ENCODE measurements at regions not wholly inside any gene's neighbourhood (a gene's known extent, or its start where the extent isn't known, plus 50 kb on each side); places are given as distances from the start of the nearest gene placed in this dataset.

DNA sequence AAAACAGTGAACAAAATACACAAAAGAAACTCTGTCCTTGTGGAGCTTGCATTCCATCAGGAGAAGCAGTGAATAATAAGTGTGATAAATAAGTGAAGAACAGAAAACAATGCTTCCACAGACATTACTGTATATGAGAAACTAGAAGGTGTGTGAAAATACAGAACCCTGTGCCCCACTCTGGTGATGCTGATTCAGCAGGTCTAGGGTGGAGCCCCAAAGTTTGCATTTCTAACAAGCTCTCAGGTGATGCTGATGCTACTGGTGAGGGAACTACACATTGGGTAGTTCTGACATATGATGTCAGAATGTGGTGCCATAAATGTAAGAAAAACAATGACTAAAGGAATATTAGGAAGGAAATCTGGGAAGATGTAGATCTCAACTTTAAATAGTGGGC is 601.4 kb upstream of the BTBD3 start:
- H3K36me3 ChIP-seq (ENCODE audit: insufficient read depth, low read length): no peaks in the 10 kb centered on the region
- no peaks in the 10 kb centered on the region for H4K20me1 ChIP-seq (ENCODE audit: insufficient read depth, low read depth, low read length)
- no peaks in the 10 kb centered on the region for H3K79me2 ChIP-seq (ENCODE audit: low read length)
- 0 out of 2 replicates have a peak, but pooled peaks cover 2% of the 10 kb centered on the region for H3K27me3 ChIP-seq (ENCODE audit: low read length)
- no peaks in the 10 kb centered on the region for H3K4me1 ChIP-seq (ENCODE audit: low read length)
- H3K9me2 ChIP-seq (replicated peaks; ENCODE audit: insufficient read depth, low read length): no peaks in the 10 kb centered on the region
- H3K4me3 ChIP-seq (ENCODE audit: low read length): no peak overlapping the region
- no peak overlapping the region for H2AFZ ChIP-seq (ENCODE audit: low read length)
- H3K9ac ChIP-seq (ENCODE audit: low read length): no peak overlapping the region
- H3K4me2 ChIP-seq (ENCODE audit: low read depth, low read length, poor library complexity, severe bottlenecking): no peak overlapping the region
- H3K27ac ChIP-seq (ENCODE audit: low read length): no peak overlapping the region
- H3K9me3 ChIP-seq (ENCODE audit: low read length): peaks cover 13% of the 10 kb centered on the region; the same call in 1 of the 2 replicates
- DNase-seq: no peak

DNA sequence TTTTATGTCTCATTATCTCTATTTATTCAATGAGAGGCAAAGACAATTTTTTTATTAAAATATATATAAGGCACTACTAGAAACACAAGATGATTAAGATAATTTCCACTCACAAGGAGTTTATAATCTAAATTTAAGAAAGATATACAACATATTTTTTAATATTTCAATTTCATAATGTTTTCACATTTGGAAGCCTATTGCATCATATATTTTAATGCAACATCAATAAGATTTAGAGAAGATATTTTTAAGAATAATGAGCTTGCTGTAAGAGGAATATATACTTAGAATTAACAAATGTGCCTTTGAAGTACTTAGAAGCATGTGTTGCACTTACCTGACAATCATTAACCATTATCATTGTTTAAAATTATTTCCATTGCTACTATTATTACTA is 597.7 kb upstream of the BTBD3 start:
- Histone ChIP-seq H3K4me3 (ENCODE audit: low read length) (no peak overlapping the region), H3K36me3 (ENCODE audit: insufficient read depth, low read length) (no peaks in the 10 kb centered on the region), H3K27ac (ENCODE audit: low read length) (no peak overlapping the region), H3K9me2 (replicated peaks; ENCODE audit: insufficient read depth, low read length) (no peaks in the 10 kb centered on the region), H2AFZ (ENCODE audit: low read length) (no peak overlapping the region), H3K4me2 (ENCODE audit: low read depth, low read length, poor library complexity, severe bottlenecking) (no peak overlapping the region), H3K9me3 (ENCODE audit: low read length) (peaks cover 18% of the 10 kb centered on the region; the same call in 1 of the 2 replicates), H3K9ac (ENCODE audit: low read length) (no peak overlapping the region), H3K27me3 (ENCODE audit: low read length) (no peaks in the 10 kb centered on the region), H3K79me2 (ENCODE audit: low read length) (no peaks in the 10 kb centered on the region), H4K20me1 (ENCODE audit: insufficient read depth, low read depth, low read length) (no peaks in the 10 kb centered on the region), H3K4me1 (ENCODE audit: low read length) (no peaks in the 10 kb centered on the region)
- DNase-seq: no peak

DNA sequence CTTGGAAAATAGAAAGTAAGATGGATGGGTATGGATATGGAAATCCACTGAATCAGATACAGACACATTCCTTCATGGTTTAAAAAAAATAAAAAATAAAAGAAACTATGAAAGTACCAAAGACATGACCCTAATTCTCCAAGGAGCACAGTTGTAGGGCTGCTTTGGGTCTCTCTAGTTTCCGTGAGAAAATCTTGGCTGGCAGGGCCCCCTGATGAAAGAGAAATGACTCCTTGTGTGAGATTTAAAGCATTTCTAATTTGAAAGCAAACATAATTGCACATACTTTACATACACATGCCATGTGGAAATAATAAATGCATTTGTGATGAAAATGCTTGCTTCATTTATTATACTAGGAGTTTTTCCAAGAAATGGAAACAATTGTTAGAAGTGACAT is 593.9 kb upstream of the BTBD3 start:
- H3K36me3 ChIP-seq (ENCODE audit: insufficient read depth, low read length): no peaks in the 10 kb centered on the region
- H4K20me1 ChIP-seq (ENCODE audit: insufficient read depth, low read depth, low read length): no peaks in the 10 kb centered on the region

DNA sequence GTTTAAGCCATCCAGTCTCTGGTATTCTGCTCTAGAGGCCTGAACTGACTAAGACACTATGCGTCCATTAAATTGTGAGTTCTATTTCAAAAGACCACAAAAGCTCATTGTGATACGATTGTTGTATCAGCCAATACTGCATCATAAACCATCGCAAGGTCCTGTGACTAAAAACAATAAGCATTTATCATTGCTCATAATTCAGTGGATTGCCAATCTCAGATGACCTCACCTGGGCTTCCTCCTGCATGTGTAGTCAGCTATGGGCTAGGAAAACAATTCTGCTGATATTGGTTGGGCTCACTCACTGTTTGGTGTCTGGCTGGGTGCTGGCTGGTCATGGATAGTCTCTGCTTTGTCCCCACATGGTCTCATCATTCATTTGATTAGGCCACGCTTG is 592.7 kb upstream of the BTBD3 start:
- Histone ChIP-seq H3K9me2 (replicated peaks; ENCODE audit: insufficient read depth, low read length) (no peaks in the 10 kb centered on the region), H3K4me3 (ENCODE audit: low read length) (no peak overlapping the region), H3K27ac (ENCODE audit: low read length) (no peak overlapping the region), H3K9ac (ENCODE audit: low read length) (no peak overlapping the region), H3K9me3 (ENCODE audit: low read length) (peaks cover 13% of the 10 kb centered on the region; the same call in 1 of the 2 replicates), H3K36me3 (ENCODE audit: insufficient read depth, low read length) (no peaks in the 10 kb centered on the region), H3K79me2 (ENCODE audit: low read length) (no peaks in the 10 kb centered on the region), H4K20me1 (ENCODE audit: insufficient read depth, low read depth, low read length) (no peaks in the 10 kb centered on the region), H3K4me1 (ENCODE audit: low read length) (no peaks in the 10 kb centered on the region), H3K27me3 (ENCODE audit: low read length) (no peaks in the 10 kb centered on the region), H3K4me2 (ENCODE audit: low read depth, low read length, poor library complexity, severe bottlenecking) (no peak overlapping the region), H2AFZ (ENCODE audit: low read length) (no peak overlapping the region)
- DNase-seq: no peak

More for the DNA sequence above, 593.9 kb upstream of the BTBD3 start:
- Histone ChIP-seq H3K4me3 (ENCODE audit: low read length) (no peak overlapping the region), H3K9me2 (replicated peaks; ENCODE audit: insufficient read depth, low read length) (no peaks in the 10 kb centered on the region), H3K79me2 (ENCODE audit: low read length) (no peaks in the 10 kb centered on the region), H3K4me2 (ENCODE audit: low read depth, low read length, poor library complexity, severe bottlenecking) (no peak overlapping the region), H3K9me3 (ENCODE audit: low read length) (peaks cover 18% of the 10 kb centered on the region; the same call in 1 of the 2 replicates), H3K27ac (ENCODE audit: low read length) (no peak overlapping the region), H2AFZ (ENCODE audit: low read length) (no peak overlapping the region), H3K4me1 (ENCODE audit: low read length) (no peaks in the 10 kb centered on the region), H3K9ac (ENCODE audit: low read length) (no peak overlapping the region), H3K27me3 (ENCODE audit: low read length) (no peaks in the 10 kb centered on the region)
- no peak for DNase-seq

DNA sequence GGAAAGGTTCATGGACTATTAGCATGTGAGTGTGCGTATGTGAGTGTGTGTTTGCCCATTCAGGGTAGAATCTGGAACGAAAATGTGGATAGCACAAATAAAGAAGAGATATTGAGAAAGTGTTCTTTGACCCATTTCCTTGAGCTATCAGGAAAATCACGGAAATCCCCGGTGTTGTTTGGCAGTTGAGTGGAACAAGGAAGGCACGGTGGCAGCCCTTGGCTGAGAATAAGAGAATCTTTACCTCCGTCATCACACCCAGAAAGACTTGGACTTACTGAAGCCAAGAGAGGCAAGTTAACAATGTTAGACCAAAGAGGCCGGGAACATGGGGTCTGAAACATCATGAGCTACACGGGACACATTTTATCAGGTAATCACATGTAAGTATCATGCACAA is 588.9 kb upstream of the BTBD3 start:
- no peaks in the 10 kb centered on the region for H3K27me3 ChIP-seq (ENCODE audit: low read length)
- no peak overlapping the region for H2AFZ ChIP-seq (ENCODE audit: low read length)

DNA sequence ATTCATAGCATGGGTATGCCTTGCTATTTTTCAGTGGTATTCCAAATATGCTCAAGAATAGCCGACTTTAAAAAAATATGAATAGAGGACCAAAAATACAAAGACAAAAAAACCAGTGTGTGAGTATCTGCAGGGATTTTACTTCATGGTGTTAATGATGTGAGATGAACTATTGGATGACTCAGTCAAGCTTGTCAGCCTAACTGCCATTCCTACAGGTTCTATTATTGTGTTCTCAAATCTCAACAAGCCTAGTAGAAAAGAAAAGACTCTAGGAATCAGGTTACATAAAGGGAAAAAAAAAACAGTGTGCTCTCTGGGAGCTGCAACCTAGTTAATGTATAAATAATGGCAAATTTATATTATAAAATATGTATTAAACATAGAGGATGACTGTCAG is 588.4 kb upstream of the BTBD3 start:
- H3K4me1 ChIP-seq (ENCODE audit: low read length): no peaks in the 10 kb centered on the region
- H3K4me3 ChIP-seq (ENCODE audit: low read length): no peak overlapping the region
- H4K20me1 ChIP-seq (ENCODE audit: insufficient read depth, low read depth, low read length): no peaks in the 10 kb centered on the region
- H2AFZ ChIP-seq (ENCODE audit: low read length): no peak overlapping the region
- H3K27me3 ChIP-seq (ENCODE audit: low read length): no peaks in the 10 kb centered on the region
- H3K9ac ChIP-seq (ENCODE audit: low read length): no peak overlapping the region
- H3K9me2 ChIP-seq (replicated peaks; ENCODE audit: insufficient read depth, low read length): no peaks in the 10 kb centered on the region
- no peaks in the 10 kb centered on the region for H3K36me3 ChIP-seq (ENCODE audit: insufficient read depth, low read length)
- DNase-seq: no peak
- no peaks in the 10 kb centered on the region for H3K79me2 ChIP-seq (ENCODE audit: low read length)
- H3K9me3 ChIP-seq (ENCODE audit: low read length): no peaks in the 10 kb centered on the region
- H3K4me2 ChIP-seq (ENCODE audit: low read depth, low read length, poor library complexity, severe bottlenecking): no peak overlapping the region
- H3K27ac ChIP-seq (ENCODE audit: low read length): no peak overlapping the region

More for the DNA sequence above, 588.9 kb upstream of the BTBD3 start:
- Histone ChIP-seq H3K9me2 (replicated peaks; ENCODE audit: insufficient read depth, low read length) (no peaks in the 10 kb centered on the region), H3K79me2 (ENCODE audit: low read length) (no peaks in the 10 kb centered on the region), H3K4me3 (ENCODE audit: low read length) (no peak overlapping the region), H3K4me2 (ENCODE audit: low read depth, low read length, poor library complexity, severe bottlenecking) (no peak overlapping the region), H3K9ac (ENCODE audit: low read length) (no peak overlapping the region), H3K9me3 (ENCODE audit: low read length) (no peaks in the 10 kb centered on the region), H3K4me1 (ENCODE audit: low read length) (no peaks in the 10 kb centered on the region), H3K27ac (ENCODE audit: low read length) (no peak overlapping the region), H4K20me1 (ENCODE audit: insufficient read depth, low read depth, low read length) (no peaks in the 10 kb centered on the region), H3K36me3 (ENCODE audit: insufficient read depth, low read length) (no peaks in the 10 kb centered on the region)
- no peak for DNase-seq

DNA sequence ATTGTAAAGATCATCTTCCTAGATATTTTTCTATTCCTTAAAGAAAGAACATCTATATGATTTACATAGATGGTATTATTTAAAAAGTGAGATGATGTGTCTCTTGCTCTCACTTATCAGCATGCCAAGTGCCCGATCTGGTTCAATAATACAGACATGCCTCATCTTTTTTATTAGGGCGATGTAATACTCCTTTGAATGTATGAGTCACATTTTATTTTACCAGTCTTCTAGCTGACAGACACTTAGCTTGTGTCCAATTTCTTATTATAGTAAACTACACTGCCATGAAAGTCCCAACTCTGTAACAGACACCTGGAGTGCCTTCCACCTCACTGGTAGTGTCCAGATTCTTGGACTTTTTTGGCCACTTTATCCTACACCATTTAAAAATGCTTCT is 586.6 kb upstream of the BTBD3 start:
- Histone ChIP-seq H3K4me3 (ENCODE audit: low read length) (no peak overlapping the region), H3K27ac (ENCODE audit: low read length) (no peak overlapping the region), H3K9ac (ENCODE audit: low read length) (no peak overlapping the region), H3K9me3 (ENCODE audit: low read length) (peaks cover 5% of the 10 kb centered on the region; the same call in 1 of the 2 replicates), H3K27me3 (ENCODE audit: low read length) (no peaks in the 10 kb centered on the region), H3K36me3 (ENCODE audit: insufficient read depth, low read length) (no peaks in the 10 kb centered on the region), H4K20me1 (ENCODE audit: insufficient read depth, low read depth, low read length) (no peaks in the 10 kb centered on the region), H3K4me2 (ENCODE audit: low read depth, low read length, poor library complexity, severe bottlenecking) (no peak overlapping the region), H3K9me2 (replicated peaks; ENCODE audit: insufficient read depth, low read length) (no peaks in the 10 kb centered on the region), H3K4me1 (ENCODE audit: low read length) (no peaks in the 10 kb centered on the region), H2AFZ (ENCODE audit: low read length) (no peak overlapping the region), H3K79me2 (ENCODE audit: low read length) (no peaks in the 10 kb centered on the region)
- no peak for DNase-seq

DNA sequence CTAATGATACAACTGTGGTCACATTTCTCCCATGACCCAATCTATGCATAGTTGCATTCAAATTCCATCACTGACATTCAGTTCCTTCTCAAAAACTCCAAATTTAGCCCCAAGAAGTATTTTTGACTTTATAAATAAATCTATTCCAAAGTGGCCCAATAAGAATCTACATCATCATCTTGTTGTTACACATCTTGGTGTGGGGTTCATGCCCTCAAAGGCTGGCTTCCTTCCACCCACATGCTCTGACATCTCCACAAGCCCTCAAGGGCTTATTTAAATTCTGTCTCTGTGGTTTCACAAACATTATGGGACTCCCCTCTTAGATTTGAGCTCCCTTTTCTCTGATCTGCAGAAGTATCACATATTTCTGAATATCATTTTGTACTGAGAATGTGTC is 585.3 kb upstream of the BTBD3 start:
- Histone ChIP-seq H3K36me3 (ENCODE audit: insufficient read depth, low read length) (no peaks in the 10 kb centered on the region), H3K9me3 (ENCODE audit: low read length) (peaks cover 7% of the 10 kb centered on the region; the same call in 1 of the 2 replicates), H3K9me2 (replicated peaks; ENCODE audit: insufficient read depth, low read length) (no peaks in the 10 kb centered on the region), H3K4me1 (ENCODE audit: low read length) (no peaks in the 10 kb centered on the region), H3K79me2 (ENCODE audit: low read length) (no peaks in the 10 kb centered on the region), H4K20me1 (ENCODE audit: insufficient read depth, low read depth, low read length) (no peaks in the 10 kb centered on the region), H2AFZ (ENCODE audit: low read length) (no peak overlapping the region), H3K27ac (ENCODE audit: low read length) (no peak overlapping the region), H3K9ac (ENCODE audit: low read length) (no peak overlapping the region), H3K4me2 (ENCODE audit: low read depth, low read length, poor library complexity, severe bottlenecking) (no peak overlapping the region), H3K4me3 (ENCODE audit: low read length) (no peak overlapping the region), H3K27me3 (ENCODE audit: low read length) (no peaks in the 10 kb centered on the region)
- DNase-seq: no peak

DNA sequence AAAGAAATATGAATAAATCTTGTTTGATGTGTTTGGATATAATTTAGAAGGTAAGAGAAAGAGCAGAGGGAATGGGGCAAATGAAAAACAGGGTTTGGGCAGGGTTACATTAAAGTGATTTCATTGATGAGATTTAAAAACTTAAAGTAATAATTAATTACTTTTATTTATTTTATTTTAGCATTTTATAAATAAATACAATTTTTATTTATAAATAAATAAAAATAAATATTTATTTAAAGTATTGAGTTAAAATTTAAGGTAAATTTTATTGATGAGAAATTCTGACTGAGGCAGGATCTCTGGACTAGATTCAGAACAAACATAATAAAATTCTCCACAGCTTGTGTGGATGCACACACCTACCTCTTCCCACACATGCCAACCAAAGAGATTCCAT is 584.1 kb upstream of the BTBD3 start:
- Histone ChIP-seq H3K4me2 (ENCODE audit: low read depth, low read length, poor library complexity, severe bottlenecking) (no peak overlapping the region), H3K4me1 (ENCODE audit: low read length) (no peaks in the 10 kb centered on the region)

More for the DNA sequence above, 584.1 kb upstream of the BTBD3 start:
- no peaks in the 10 kb centered on the region for H3K27me3 ChIP-seq (ENCODE audit: low read length)
- H3K79me2 ChIP-seq (ENCODE audit: low read length): no peaks in the 10 kb centered on the region
- no peak for DNase-seq
- H4K20me1 ChIP-seq (ENCODE audit: insufficient read depth, low read depth, low read length): no peaks in the 10 kb centered on the region
- no peak overlapping the region for H3K27ac ChIP-seq (ENCODE audit: low read length)
- peaks cover 11% of the 10 kb centered on the region; the same call in 1 of the 2 replicates for H3K9me3 ChIP-seq (ENCODE audit: low read length)
- H3K9ac ChIP-seq (ENCODE audit: low read length): no peak overlapping the region
- no peak overlapping the region for H2AFZ ChIP-seq (ENCODE audit: low read length)
- H3K36me3 ChIP-seq (ENCODE audit: insufficient read depth, low read length): no peaks in the 10 kb centered on the region
- no peak overlapping the region for H3K4me3 ChIP-seq (ENCODE audit: low read length)
- H3K9me2 ChIP-seq (replicated peaks; ENCODE audit: insufficient read depth, low read length): no peaks in the 10 kb centered on the region
